B cell (primary cell): ENCODE measurements at regions not wholly inside any gene's neighbourhood (a gene's known extent, or its start where the extent isn't known, plus 50 kb on each side); places are given as distances from the start of the nearest gene placed in this dataset.

ENCODE experiments used
- ATAC-seq: fragments of 200-7000 bp; cut with Tn5 transposase; one replicate; pipeline ENCODE4 v1.10.0; 2021; ENCODE audit warnings: low read depth, mild to moderate bottlenecking, moderate number of reproducible peaks, moderate library complexity
- CTCF ChIA-PET: fragments of 350-600 bp; sonication (Branson Sonifier 250); formaldehyde crosslinking; loops from one replicate; lab custom pipeline; 2021; ENCODE audit warnings: antibody characterized with exemption, inconsistent platforms; lab: Charles Lee
- POLR2A ChIA-PET: fragments of 350-600 bp; sonication (Branson Sonifier 250); formaldehyde crosslinking; loops from one replicate; lab custom pipeline; 2021; ENCODE audit warnings: antibody characterized with exemption; lab: Charles Lee
- DNase-seq: peaks from one replicate; pipeline ENCODE4 v3.0.0; 2013
- H2AFZ ChIP-seq: 2 replicates; pipeline ENCODE4 v1.6.1; 2012; ENCODE audit warnings: mild to moderate bottlenecking, low read depth, low read length; ENCODE audit not compliant: insufficient read depth, poor library complexity, severe bottlenecking
- H3K27ac ChIP-seq, 2 donors: 1 replicate in 1 of 2; 2 replicates in 1 of 2; pipeline ENCODE4 v1.5.1; 2012 to 2013; ENCODE audit warnings: low read length in 2 of 2, mild to moderate bottlenecking in 2 of 2, moderate library complexity in 1 of 2
- H3K27me3 ChIP-seq, 4 experiments: fragments of 200-600 bp in 1 of 4; sonication (generic) in 1 of 4; replicated peaks in 1 of 4; 1 replicate in 2 of 4; 2 replicates in 2 of 4; pipeline versions ENCODE4 v1.6.1 to v1.7.0; 2013 to 2016; ENCODE audit warnings: low read length in 3 of 4, mild to moderate bottlenecking in 2 of 4, mixed read lengths in 1 of 4, moderate library complexity in 1 of 4; ENCODE audit not compliant: insufficient read depth in 4 of 4, control insufficient read depth in 3 of 4; ENCODE audit errors: control extremely low read depth in 1 of 4
- H3K36me3 ChIP-seq, 2 experiments: replicated peaks in 1 of 2; 1 replicate in 1 of 2; 2 replicates in 1 of 2; pipeline versions ENCODE4 v1.6.1 to v1.7.1; 2013; ENCODE audit warnings: low read length in 1 of 2; ENCODE audit not compliant: insufficient read depth in 2 of 2, control insufficient read depth in 1 of 2; ENCODE audit errors: control extremely low read depth in 1 of 2, extremely low read depth in 1 of 2
- H3K4me1 ChIP-seq, 2 donors: fragments of 200-600 bp in 1 of 2; sonication (generic) in 1 of 2; 1 replicate in 1 of 2; 2 replicates in 1 of 2; pipeline versions ENCODE4 v1.5.1 to v1.6.1; 2013 to 2017; ENCODE audit warnings: low read length in 2 of 2; ENCODE audit not compliant: control insufficient read depth in 2 of 2, insufficient read depth in 2 of 2
- H3K4me2 ChIP-seq: replicated peaks from 2 replicates; pipeline ENCODE3; 2012; ENCODE audit warnings: mild to moderate bottlenecking, low read depth, low read length; ENCODE audit not compliant: poor library complexity, severe bottlenecking
- H3K4me3 ChIP-seq, 5 experiments: fragments of 200-600 bp in 1 of 5; sonication (generic) in 1 of 5; 1 replicate in 3 of 5; 2 replicates in 2 of 5; pipeline versions ENCODE4 v1.5.1 to v1.7.0; 2011 to 2016; ENCODE audit warnings: low read length in 4 of 5, mild to moderate bottlenecking in 4 of 5, low read depth in 2 of 5, control low read depth in 1 of 5, moderate library complexity in 1 of 5; ENCODE audit not compliant: insufficient read depth in 1 of 5; ENCODE audit errors: control extremely low read depth in 1 of 5, extremely low read depth in 1 of 5
- H3K79me2 ChIP-seq: fragments of 200-600 bp; sonication (generic); one replicate; pipeline ENCODE4 v1.6.0; 2016; ENCODE audit warnings: low read length; ENCODE audit not compliant: control insufficient read depth, insufficient read depth
- H3K9ac ChIP-seq: fragments of 200-600 bp; sonication (generic); 2 replicates; pipeline ENCODE4 v1.6.1; 2017; ENCODE audit warnings: mild to moderate bottlenecking, low read length, moderate library complexity
- H3K9me3 ChIP-seq, 3 donors: one replicate each; pipeline versions ENCODE4 v1.6.1 to v1.7.1; 2013; ENCODE audit warnings: low read length in 2 of 3; ENCODE audit not compliant: control insufficient read depth in 2 of 3, insufficient read depth in 1 of 3; ENCODE audit errors: control extremely low read depth in 1 of 3
- H4K20me1 ChIP-seq: 2 replicates; pipeline ENCODE4 v1.6.0; 2012; ENCODE audit warnings: mild to moderate bottlenecking, low read length; ENCODE audit not compliant: insufficient read depth, control insufficient read depth, poor library complexity, severe bottlenecking
- H3K27ac Mint-ChIP-seq: one replicate; pipeline ENCODE4 v1.8.0; 2021; ENCODE audit warnings: mixed read lengths
- H3K27me3 Mint-ChIP-seq: one replicate; pipeline ENCODE4 v1.8.0; 2021; ENCODE audit warnings: mixed read lengths
- H3K4me1 Mint-ChIP-seq: one replicate; pipeline ENCODE4 v1.8.0; 2021; ENCODE audit warnings: mixed read lengths
- H3K4me3 Mint-ChIP-seq: one replicate; pipeline ENCODE4 v1.8.0; 2021; ENCODE audit warnings: mixed read lengths
- H3K9me3 Mint-ChIP-seq: one replicate; pipeline ENCODE4 v1.8.0; 2022; ENCODE audit warnings: mixed read lengths; ENCODE audit not compliant: insufficient read depth
- CTCF ChIP-seq: fragments of 200-600 bp; IDR thresholded peaks from one replicate; pipeline ENCODE4 v1.8.0; 2022; ENCODE audit warnings: antibody characterized with exemption, mild to moderate bottlenecking
- EZH2 ChIP-seq: IDR thresholded peaks from 2 replicates; pipeline ENCODE4 v1.6.1; 2012; ENCODE audit warnings: borderline replicate concordance, low read depth, mild to moderate bottlenecking, moderate library complexity, low read length; ENCODE audit not compliant: insufficient read depth, poor library complexity, severe bottlenecking
- WGBS: methylation state at CpG from one replicate; pipeline ENCODE4 v1.1.5; 2013; ENCODE audit warnings: missing lambda C conversion rate; ENCODE audit not compliant: insufficient coverage; 5-methylcytosine and 5-hydroxymethylcytosine counted together
- intact Hi-C: fragments of 100-400 bp; cut with micrococcal nuclease; formaldehyde crosslinking; loops from one replicate; pipeline ENCODE4 v1.10.0; 2022

- no CpG with 5 or more reads among the region's 8 CpGs for WGBS
- Histone ChIP-seq H3K4me2 (no peak overlapping the region), H3K27me3 (peaks cover 0 to 15% (median 1%) of the 10 kb centered on the region in 4 experiments), H3K9me3 (no peaks in the 10 kb centered on the region), H3K36me3 (no peaks in the 10 kb centered on the region), H3K9ac (no peak overlapping the region), H3K27ac (no peak overlapping the region), H4K20me1 (no peaks in the 10 kb centered on the region), H3K4me1 (no peaks in the 10 kb centered on the region), H3K4me3 (no peak overlapping the region), H3K79me2 (no peaks in the 10 kb centered on the region), H2AFZ (no peak overlapping the region)
- ATAC-seq, result no peak
- TF ChIP-seq EZH2 (no peak), CTCF (no peak)
- POLR2A ChIA-PET, result no interaction called here
- Mint-ChIP-seq H3K4me1 (peaks cover 2% of the 10 kb centered on the region), H3K27ac (no peak overlapping the region), H3K27me3 (peaks cover 40% of the 10 kb centered on the region), H3K4me3 (no peak overlapping the region), H3K9me3 (no peaks in the 10 kb centered on the region)
- CTCF ChIA-PET, result no interaction called here
- intact Hi-C loops, result no loop called here
- DNase-seq, result no peak
Observed at GRCh38 chr3:72460205-72461174, 387.8 kb downstream of the SHQ1 start.

- Histone ChIP-seq H3K4me1 (no peaks in the 10 kb centered on the region), H2AFZ (no peak overlapping the region), H3K79me2 (no peaks in the 10 kb centered on the region), H3K27me3 (peaks cover 0 to 15% (median 1%) of the 10 kb centered on the region in 4 experiments), H3K27ac (no peak overlapping the region), H3K4me3 (no peak overlapping the region), H3K4me2 (no peak overlapping the region), H3K36me3 (no peaks in the 10 kb centered on the region), H3K9me3 (no peaks in the 10 kb centered on the region), H3K9ac (no peak overlapping the region), H4K20me1 (no peaks in the 10 kb centered on the region)
- TF ChIP-seq CTCF, result no peak
- TF ChIP-seq EZH2, result no peak
- H3K4me1 Mint-ChIP-seq, result peaks cover 2% of the 10 kb centered on the region
- DNase-seq, result no peak
- peaks cover 34% of the 10 kb centered on the region for H3K27me3 Mint-ChIP-seq
- no peaks in the 10 kb centered on the region for H3K9me3 Mint-ChIP-seq
- POLR2A ChIA-PET, result no interaction called here
- no peak overlapping the region for H3K4me3 Mint-ChIP-seq
- H3K27ac Mint-ChIP-seq, result no peak overlapping the region
- ATAC-seq, result no peak
- intact Hi-C loops, result no loop called here
- CTCF ChIA-PET, result no interaction called here
Observed at GRCh38 chr3:72459588-72459987, 388.7 kb downstream of the SHQ1 start.
